Gastrocnemius medialis (tissue), 4 donors: ENCODE measurements at regions not wholly inside any gene's neighbourhood (a gene's known extent, or its start where the extent isn't known, plus 50 kb on each side); places are given as distances from the start of the nearest gene placed in this dataset.

Source experiments
- POLR2A ChIP-seq, 2 donors: fragments of 450-650 bp; IDR thresholded peaks; one replicate each; pipeline ENCODE4 v1.6.1; 2017; ENCODE audit warnings: antibody characterized with exemption in 2 of 2, mild to moderate bottlenecking in 2 of 2, moderate library complexity in 2 of 2
- TF ChIP-seq, protein P1 (sequence below), 5 experiments: fragments of 450-650 bp in 3 of 5; fragments of 200-600 bp in 2 of 5; sonication (generic) in 2 of 5; IDR thresholded peaks in 4 of 5; conservative IDR thresholded peaks in 1 of 5; 1 replicate in 4 of 5; 2 replicates in 1 of 5; pipeline ENCODE4 v1.5.1; 2016 to 2019; ENCODE audit warnings: antibody characterized with exemption in 5 of 5, mild to moderate bottlenecking in 3 of 5, moderate library complexity in 3 of 5

- TF ChIP-seq, protein P1, sequence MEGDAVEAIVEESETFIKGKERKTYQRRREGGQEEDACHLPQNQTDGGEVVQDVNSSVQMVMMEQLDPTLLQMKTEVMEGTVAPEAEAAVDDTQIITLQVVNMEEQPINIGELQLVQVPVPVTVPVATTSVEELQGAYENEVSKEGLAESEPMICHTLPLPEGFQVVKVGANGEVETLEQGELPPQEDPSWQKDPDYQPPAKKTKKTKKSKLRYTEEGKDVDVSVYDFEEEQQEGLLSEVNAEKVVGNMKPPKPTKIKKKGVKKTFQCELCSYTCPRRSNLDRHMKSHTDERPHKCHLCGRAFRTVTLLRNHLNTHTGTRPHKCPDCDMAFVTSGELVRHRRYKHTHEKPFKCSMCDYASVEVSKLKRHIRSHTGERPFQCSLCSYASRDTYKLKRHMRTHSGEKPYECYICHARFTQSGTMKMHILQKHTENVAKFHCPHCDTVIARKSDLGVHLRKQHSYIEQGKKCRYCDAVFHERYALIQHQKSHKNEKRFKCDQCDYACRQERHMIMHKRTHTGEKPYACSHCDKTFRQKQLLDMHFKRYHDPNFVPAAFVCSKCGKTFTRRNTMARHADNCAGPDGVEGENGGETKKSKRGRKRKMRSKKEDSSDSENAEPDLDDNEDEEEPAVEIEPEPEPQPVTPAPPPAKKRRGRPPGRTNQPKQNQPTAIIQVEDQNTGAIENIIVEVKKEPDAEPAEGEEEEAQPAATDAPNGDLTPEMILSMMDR (IDR thresholded peaks at IDR 0.05 in 4 of 5, conservative IDR thresholded peaks at IDR 0.05 in 1 of 5) = no peak
- TF ChIP-seq POLR2A (IDR thresholded peaks at IDR 0.05) = no peak
Observed at GRCh38 chr2:157164891-157165290, 92.6 kb upstream of the GALNT5 start.
